GM18502 (cell line): ENCODE measurements at regions not wholly inside any gene's neighbourhood (a gene's known extent, or its start where the extent isn't known, plus 50 kb on each side); places are given as distances from the start of the nearest gene placed in this dataset.

Experiments
- ATAC-seq: cut with Tn5 transposase; IDR thresholded peaks from one replicate; pipeline ENCODE4 v1.9.1; 2021; ENCODE audit warnings: mild to moderate bottlenecking; ENCODE audit not compliant: unreplicated experiment, poor library complexity

GRCh38 chr4:178241601-178242118 lies 799.4 kb upstream of the AGA start:
- no peak for ATAC-seq

- ATAC-seq: no peak
These were observed 800.4 kb upstream of the AGA start for GRCh38 chr4:178242655-178243054.

DNA sequence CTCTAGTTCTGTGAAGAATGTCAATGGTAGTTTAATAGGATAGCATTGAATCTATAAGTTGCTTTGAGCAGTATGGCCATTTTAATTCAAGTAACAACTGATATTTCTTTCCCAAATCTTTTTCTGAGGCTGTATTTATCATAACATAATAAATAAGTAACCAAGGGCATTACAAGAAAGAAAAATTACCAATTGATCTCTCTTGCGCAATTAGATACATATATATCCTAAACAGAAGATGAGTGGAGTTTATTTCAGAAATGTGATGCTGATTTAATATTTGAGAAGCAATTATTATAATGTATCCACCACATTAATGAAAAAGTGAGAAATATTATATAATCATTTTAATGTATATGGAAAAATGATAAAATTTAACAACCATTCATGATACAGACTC lies 802.5 kb upstream of the AGA start:
- no peak for ATAC-seq

DNA sequence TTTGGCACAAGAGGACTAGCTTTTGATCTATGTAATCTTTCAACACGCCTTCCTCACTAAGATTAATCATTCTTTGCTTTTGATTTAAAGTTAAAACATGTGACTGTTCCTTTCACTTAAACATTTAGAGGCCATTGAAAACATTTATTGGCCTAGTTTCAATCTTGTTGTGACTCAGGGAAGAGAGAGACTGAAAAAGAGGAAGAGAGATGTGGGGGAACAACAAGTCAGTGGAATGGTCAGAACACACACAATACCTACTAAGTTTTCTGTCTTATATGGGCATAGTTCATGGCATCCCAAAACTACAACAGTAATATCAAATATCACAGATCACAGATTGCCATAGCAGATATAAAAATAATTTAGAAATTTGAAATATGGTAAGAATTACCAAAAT lies 812.9 kb upstream of the AGA start:
- no peak for ATAC-seq

DNA sequence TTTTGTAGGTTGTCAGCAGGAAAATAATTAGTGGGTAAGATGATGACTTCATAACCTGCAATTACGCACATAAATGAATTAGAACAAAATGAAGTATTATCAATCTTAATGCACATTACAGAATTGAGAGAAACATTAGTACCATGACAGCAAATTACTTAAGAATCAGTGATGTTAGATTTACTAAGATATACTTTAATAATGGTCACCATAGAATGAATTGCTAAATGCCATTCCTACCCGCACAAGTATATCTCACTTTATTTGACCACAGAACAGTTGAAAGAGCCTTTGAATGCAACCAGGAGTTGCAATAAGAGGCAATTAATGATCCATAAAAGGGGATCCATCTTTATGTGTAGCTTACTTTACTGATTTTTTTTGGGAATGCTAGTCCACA lies 816.4 kb upstream of the AGA start:
- ATAC-seq: no peak

- no peak for ATAC-seq
These were observed 817.3 kb upstream of the AGA start for GRCh38 chr4:178259566-178259965.

GRCh38 chr4:178264001-178264400 lies 821.8 kb upstream of the AGA start:
- no peak for ATAC-seq

GRCh38 chr4:178271386-178271785 lies 829.1 kb upstream of the AGA start:
- no peak for ATAC-seq

DNA sequence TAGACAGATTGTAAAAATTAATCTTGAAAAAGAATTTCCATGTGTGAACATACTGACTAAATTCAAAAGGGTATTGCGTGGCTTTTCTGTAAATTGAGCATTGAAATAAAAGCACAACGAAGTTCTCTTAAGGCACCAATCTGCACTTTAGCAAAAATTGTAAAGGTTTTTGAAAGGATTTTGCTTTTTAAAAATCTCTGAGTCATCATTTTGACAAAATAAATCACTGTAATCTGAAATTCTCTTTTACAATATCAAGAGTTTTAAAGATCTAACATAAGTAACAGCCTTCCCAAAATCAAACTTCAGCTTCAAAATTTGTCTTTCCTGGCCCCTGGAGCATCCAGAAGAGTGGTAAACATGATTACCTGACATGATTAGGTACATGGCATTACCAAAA lies 830.9 kb upstream of the AGA start:
- no peak for ATAC-seq

DNA sequence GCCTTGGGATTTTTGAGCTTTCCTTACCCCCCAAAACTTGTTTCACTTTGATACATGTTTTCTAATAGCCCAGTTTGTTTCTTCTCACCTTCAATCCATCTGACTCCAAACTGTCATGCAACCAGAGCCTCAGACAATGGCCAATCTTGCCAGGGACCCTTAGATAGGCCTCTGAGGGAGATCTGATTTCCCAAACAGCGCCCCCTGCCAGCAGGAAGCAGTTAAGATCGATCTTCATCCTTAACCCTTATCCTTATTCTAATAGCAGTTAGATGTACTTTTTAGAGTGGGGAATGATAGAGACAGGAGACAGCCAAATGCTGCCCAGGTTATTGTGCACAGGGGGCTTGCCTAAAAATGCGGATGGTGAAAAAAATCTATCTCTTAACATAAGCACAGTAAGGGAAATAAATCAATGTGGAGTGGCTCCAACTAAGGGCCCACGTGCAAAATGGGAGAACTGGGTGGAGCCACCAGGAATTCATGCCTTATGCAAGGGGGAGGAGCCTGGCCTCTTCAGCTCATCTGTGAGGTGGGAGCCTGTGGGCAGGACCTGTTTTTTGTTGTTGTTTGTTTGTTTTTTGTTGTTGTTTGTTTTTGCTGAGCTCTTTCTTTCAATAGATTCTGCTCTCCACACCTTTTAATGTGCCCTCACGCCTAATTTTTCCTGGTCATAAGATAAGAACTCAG lies 833.6 kb upstream of the AGA start:
- ATAC-seq: no peak

DNA sequence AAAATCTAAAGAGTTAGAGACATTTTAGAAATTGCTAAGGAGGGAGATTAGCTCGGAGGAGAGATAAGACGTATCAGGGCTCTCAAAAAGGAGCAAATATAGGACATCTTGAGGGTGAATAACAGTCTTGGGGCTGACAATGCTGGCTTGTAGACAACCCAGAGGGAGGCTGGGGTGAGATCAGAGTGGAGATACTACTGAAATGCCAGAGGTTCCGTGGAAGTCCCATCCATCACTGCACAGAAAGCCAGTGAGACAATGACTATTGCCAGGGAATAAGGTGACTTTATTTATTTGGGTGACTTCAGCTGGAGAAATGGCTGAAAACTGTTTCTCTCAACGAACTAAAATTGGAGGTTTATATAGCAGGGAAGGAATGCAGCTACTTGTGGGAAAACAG lies 838.1 kb upstream of the AGA start:
- no peak for ATAC-seq

- ATAC-seq: no peak
These were observed 846.2 kb upstream of the AGA start for GRCh38 chr4:178288462-178288861.

DNA sequence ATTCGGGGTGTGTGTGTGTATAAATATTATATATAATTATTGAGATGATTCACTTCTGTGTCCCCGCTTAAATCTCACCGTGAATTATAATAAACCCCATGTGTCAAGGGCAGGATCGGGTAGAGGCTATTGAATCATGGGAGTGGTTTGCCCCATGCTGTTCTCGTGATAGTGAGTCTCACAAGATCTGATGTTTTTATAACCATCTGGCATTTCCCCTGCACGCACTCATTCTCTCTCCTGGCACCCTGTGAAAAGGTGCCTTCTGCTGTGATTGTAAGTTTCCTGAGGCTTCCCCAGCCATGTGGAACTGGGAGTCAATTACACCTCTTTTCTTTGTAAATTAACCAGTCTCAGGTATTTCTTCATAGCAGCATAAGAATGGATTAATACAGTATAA lies 851.4 kb upstream of the AGA start:
- ATAC-seq: no peak

GRCh38 chr4:178296669-178297068 lies 854.4 kb upstream of the AGA start:
- ATAC-seq: no peak

DNA sequence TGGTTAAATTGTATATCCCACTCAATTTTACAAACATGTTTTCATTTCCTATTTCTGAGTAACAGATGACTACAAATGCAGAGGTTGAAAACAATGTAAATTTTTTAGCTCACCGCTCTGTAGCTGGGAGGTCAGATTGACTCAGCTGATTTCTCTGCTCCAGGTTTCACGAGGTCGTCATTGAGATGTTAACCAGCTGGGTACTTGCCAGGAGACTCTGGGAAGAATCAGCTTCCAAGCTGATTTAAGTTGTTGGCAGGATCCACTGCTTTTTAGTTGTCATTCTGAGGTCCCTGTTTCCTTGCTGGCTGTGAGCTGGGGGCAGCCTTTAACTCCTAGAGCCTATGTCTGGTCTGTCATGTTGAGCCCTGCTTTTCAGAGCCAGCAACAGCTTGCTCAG lies 864.3 kb upstream of the AGA start:
- ATAC-seq: no peak

DNA sequence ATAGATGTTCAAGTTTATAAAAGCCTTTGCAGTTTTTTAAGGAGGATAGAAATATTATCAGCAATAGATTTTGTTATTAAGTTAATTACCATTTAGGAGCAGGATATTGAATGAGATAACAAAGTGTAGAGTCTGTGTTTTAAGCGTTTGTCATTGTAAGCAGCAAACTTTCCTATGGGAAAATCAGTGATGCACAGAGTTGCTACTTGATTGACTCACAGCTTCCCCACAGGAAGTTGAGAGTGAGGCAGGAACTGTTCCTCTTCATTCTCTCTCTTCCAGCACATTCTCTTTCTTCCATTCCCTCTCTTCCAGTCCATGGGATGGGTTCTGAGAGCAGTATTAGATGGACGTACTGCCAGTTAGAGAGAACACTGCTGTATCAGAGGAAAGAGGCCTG lies 867.7 kb upstream of the AGA start:
- no peak for ATAC-seq

DNA sequence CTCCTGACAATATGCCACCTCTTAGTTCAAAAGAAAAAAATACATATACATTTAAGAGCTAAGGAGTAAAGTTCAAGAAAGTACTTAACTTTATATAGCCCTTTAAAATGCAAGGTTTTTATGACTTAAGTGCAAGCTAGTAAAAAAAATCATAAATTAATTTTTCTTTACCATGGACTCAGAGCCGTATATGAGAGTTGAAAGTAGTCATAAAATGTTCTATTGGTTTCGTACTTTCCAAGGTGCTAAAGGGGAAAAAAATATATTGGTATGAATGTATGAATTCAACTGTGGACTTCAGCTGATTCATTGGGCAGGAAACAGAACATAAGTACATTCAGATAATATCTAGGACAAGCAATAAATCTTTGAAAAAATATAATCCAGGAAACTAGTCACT lies 869.8 kb upstream of the AGA start:
- no peak for ATAC-seq

DNA sequence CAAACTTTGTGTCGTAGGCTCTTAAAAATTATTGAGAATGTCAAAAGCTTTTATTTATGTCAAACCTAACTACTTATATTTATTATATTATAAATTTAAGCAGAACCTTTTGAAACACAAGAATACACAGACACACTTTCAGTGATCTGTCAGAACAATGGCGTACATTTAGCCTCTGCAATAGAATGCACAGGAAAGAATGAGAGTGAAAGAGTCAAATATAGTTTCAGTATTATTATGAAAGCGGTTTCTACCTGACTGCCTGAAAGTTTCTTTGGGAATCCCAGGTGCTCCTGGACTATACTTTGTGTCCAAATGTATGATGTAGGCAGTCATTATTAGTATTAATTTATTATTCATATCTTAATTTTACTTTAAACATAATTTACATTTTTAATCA lies 872.0 kb upstream of the AGA start:
- no peak for ATAC-seq

GRCh38 chr4:178316211-178316610 lies 874.0 kb upstream of the AGA start:
- no peak for ATAC-seq

DNA sequence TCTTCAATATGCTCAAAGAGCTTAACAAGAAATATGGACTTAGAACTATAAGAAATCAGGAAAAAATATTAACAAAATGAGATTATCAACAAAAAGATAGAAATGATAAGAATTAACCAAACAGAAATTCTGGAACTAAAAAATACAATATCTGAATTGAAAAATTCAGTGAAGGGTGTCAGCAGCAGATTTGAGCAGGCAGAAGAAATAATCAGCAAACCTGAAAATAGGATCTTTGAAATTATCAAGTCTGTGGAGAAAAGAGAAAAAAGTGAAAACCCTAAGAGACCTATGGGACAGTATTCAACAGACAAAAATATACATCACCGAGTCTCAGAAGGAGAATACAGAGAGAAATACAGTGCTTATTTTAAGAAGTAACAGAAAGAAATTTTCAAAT lies 877.8 kb upstream of the AGA start:
- no peak for ATAC-seq

GRCh38 chr4:178322524-178323183 lies 880.4 kb upstream of the AGA start:
- ATAC-seq: no peak

- ATAC-seq: no peak
These were observed 887.1 kb upstream of the AGA start for GRCh38 chr4:178329226-178329872.
